H1 (cell line): ENCODE measurements at regions not wholly inside any gene's neighbourhood (a gene's known extent, or its start where the extent isn't known, plus 50 kb on each side); places are given as distances from the start of the nearest gene placed in this dataset.

Experiments used
- CTCF ChIA-PET: fragments of 300-600 bp; sonication (Branson Sonifier 250); formaldehyde crosslinking; loops from one replicate; lab custom pipeline; 2021; ENCODE audit not compliant: partially characterized antibody; lab: Charles Lee
- POLR2A ChIA-PET: fragments of 300-600 bp; sonication (Branson Sonifier 250); formaldehyde crosslinking; loops from one replicate; lab custom pipeline; 2021; ENCODE audit warnings: inconsistent platforms; ENCODE audit not compliant: partially characterized antibody; lab: Charles Lee
- DNase-seq, 2 experiments: peaks; one replicate each; pipeline versions ENCODE4 v3.0.0 to v3.0.0-alpha.2; 2010 to 2022; ENCODE audit warnings: low spot score in 2 of 2, low read depth in 1 of 2, mixed read lengths in 1 of 2
- FAIRE-seq: peaks from 2 replicates; lab custom pipeline; 2011; peaks lifted over from hg19 to GRCh38; lab: Jason Lieb, UNC
- H2AFZ ChIP-seq: 2 replicates; pipeline ENCODE4 v1.8.1; 2012; ENCODE audit warnings: low read length, inconsistent platforms
- H2AK5ac ChIP-seq: 2 replicates; pipeline ENCODE4 v1.6.1; 2013; ENCODE audit warnings: low read depth, low read length
- H2BK120ac ChIP-seq: replicated peaks from 2 replicates; pipeline ENCODE3; 2013; ENCODE audit warnings: low read depth, low read length, inconsistent platforms
- H2BK12ac ChIP-seq: 2 replicates; pipeline ENCODE4 v1.6.1; 2013; ENCODE audit warnings: low read depth, low read length
- H2BK15ac ChIP-seq: 2 replicates; pipeline ENCODE4 v1.6.1; 2013; ENCODE audit warnings: low read length
- H2BK20ac ChIP-seq: 2 replicates; pipeline ENCODE4 v1.6.1; 2013; ENCODE audit warnings: low read length
- H2BK5ac ChIP-seq: 2 replicates; pipeline ENCODE4 v1.6.1; 2013; ENCODE audit warnings: low read depth, low read length
- H3K14ac ChIP-seq: 2 replicates; pipeline ENCODE4 v1.6.1; 2013; ENCODE audit warnings: inconsistent platforms; ENCODE audit not compliant: insufficient read length
- H3K18ac ChIP-seq: 2 replicates; pipeline ENCODE4 v1.6.1; 2013; ENCODE audit warnings: low read length; ENCODE audit errors: extremely low read depth
- H3K23ac ChIP-seq: 2 replicates; pipeline ENCODE4 v1.6.1; 2013; ENCODE audit warnings: inconsistent platforms; ENCODE audit not compliant: insufficient read length
- H3K23me2 ChIP-seq: 2 replicates; pipeline ENCODE4 v1.6.1; 2013; ENCODE audit warnings: low read depth, low read length
- H3K27ac ChIP-seq: 2 replicates; pipeline ENCODE4 v1.6.1; 2011; ENCODE audit warnings: low read depth, low read length, inconsistent platforms
- H3K27me3 ChIP-seq, 4 experiments: replicated peaks in 1 of 4; 1 replicate in 1 of 4; 2 replicates in 3 of 4; pipeline versions ENCODE4 v1.6.1 to v1.8.1; 2011 to 2013; ENCODE audit warnings: low read length in 3 of 4, mild to moderate bottlenecking in 3 of 4, inconsistent platforms in 2 of 4, mixed read lengths in 2 of 4, moderate library complexity in 1 of 4; ENCODE audit not compliant: control insufficient read depth in 3 of 4, insufficient read depth in 3 of 4; ENCODE audit errors: extremely low read depth in 1 of 4
- H3K36me3 ChIP-seq, 4 experiments: 2 replicates each; pipeline versions ENCODE4 v1.6.1 to v1.8.1; 2011 to 2013; ENCODE audit warnings: mild to moderate bottlenecking in 4 of 4, low read length in 3 of 4, moderate library complexity in 2 of 4, control low read depth in 1 of 4, inconsistent platforms in 1 of 4; ENCODE audit not compliant: insufficient read depth in 4 of 4, control insufficient read depth in 2 of 4
- H3K4ac ChIP-seq: replicated peaks from 2 replicates; pipeline ENCODE3; 2013; ENCODE audit warnings: low read length, low read depth, mixed read lengths, inconsistent platforms; ENCODE audit not compliant: insufficient read length
- H3K4me1 ChIP-seq, 4 experiments: replicated peaks in 1 of 4; 1 replicate in 1 of 4; 2 replicates in 3 of 4; pipeline versions ENCODE4 v1.6.1 to v1.8.1; 2011 to 2013; ENCODE audit warnings: low read length in 3 of 4, inconsistent platforms in 2 of 4, mixed read lengths in 1 of 4; ENCODE audit not compliant: insufficient read depth in 4 of 4, control insufficient read depth in 3 of 4
- H3K4me2 ChIP-seq, 2 experiments: 2 replicates each; pipeline versions ENCODE4 v1.6.1 to v1.8.1; 2011 to 2013; ENCODE audit warnings: low read depth in 2 of 2, low read length in 2 of 2, control low read depth in 1 of 2, inconsistent platforms in 1 of 2, mild to moderate bottlenecking in 1 of 2; ENCODE audit not compliant: insufficient read depth in 1 of 2
- H3K4me3 ChIP-seq, 4 experiments: fragments of 200-600, 300-600 bp in 1 of 4; sonication (generic), shearing (Covaris generic), sonication (Bioruptor Twin) in 1 of 4; 2 replicates each; pipeline versions ENCODE4 v1.5.1 to v1.8.1; 2011 to 2016; ENCODE audit warnings: low read length in 4 of 4, low read depth in 3 of 4, control low read depth in 2 of 4, inconsistent platforms in 2 of 4, mild to moderate bottlenecking in 2 of 4, mixed read lengths in 1 of 4, moderate library complexity in 1 of 4; ENCODE audit not compliant: insufficient read depth in 2 of 4; ENCODE audit errors: extremely low read depth in 1 of 4
- H3K56ac ChIP-seq: replicated peaks from 2 replicates; pipeline ENCODE3; 2013; ENCODE audit warnings: low read depth, mild to moderate bottlenecking, mixed read lengths, low read length, inconsistent platforms; ENCODE audit not compliant: insufficient read length
- H3K79me1 ChIP-seq: 2 replicates; pipeline ENCODE4 v1.6.1; 2013; ENCODE audit warnings: low read depth, low read length, control low read depth
- H3K79me2 ChIP-seq, 2 experiments: 2 replicates each; pipeline versions ENCODE4 v1.6.1 to v1.8.1; 2012 to 2013; ENCODE audit warnings: low read length in 2 of 2, mild to moderate bottlenecking in 2 of 2, inconsistent platforms in 1 of 2; ENCODE audit not compliant: insufficient read depth in 2 of 2, control insufficient read depth in 1 of 2
- H3K9ac ChIP-seq, 4 experiments: replicated peaks in 1 of 4; 1 replicate in 1 of 4; 2 replicates in 3 of 4; pipeline versions ENCODE4 v1.6.1 to v1.8.1; 2011 to 2013; ENCODE audit warnings: low read depth in 3 of 4, low read length in 3 of 4, control low read depth in 2 of 4, mild to moderate bottlenecking in 2 of 4, moderate library complexity in 2 of 4, inconsistent platforms in 1 of 4; ENCODE audit errors: extremely low read depth in 1 of 4
- H3K9me3 ChIP-seq, 2 experiments: 2 replicates each; pipeline versions ENCODE4 v1.6.1 to v1.8.1; 2012 to 2013; ENCODE audit warnings: mild to moderate bottlenecking in 2 of 2, moderate library complexity in 2 of 2, control low read depth in 1 of 2, inconsistent platforms in 1 of 2, low read depth in 1 of 2, low read length in 1 of 2, mixed read lengths in 1 of 2; ENCODE audit not compliant: insufficient read depth in 2 of 2
- H4K20me1 ChIP-seq, 2 experiments: replicated peaks in 1 of 2; 2 replicates each; pipeline versions ENCODE3 to v1.8.1; 2011 to 2013; ENCODE audit warnings: inconsistent platforms in 2 of 2, low read length in 2 of 2, mild to moderate bottlenecking in 1 of 2; ENCODE audit not compliant: insufficient read depth in 2 of 2, control insufficient read depth in 1 of 2
- H4K5ac ChIP-seq: 2 replicates; pipeline ENCODE4 v1.6.1; 2013; ENCODE audit warnings: low read length, low read depth, mixed read lengths, inconsistent platforms; ENCODE audit not compliant: insufficient read length
- H4K8ac ChIP-seq: 2 replicates; pipeline ENCODE4 v1.8.0; 2013; ENCODE audit warnings: mild to moderate bottlenecking, moderate library complexity, low read length, inconsistent platforms; ENCODE audit not compliant: insufficient read depth; ENCODE audit errors: extremely low read depth
- H4K91ac ChIP-seq: replicated peaks from 2 replicates; pipeline ENCODE3; 2013; ENCODE audit warnings: low read length, mixed read lengths, inconsistent platforms; ENCODE audit not compliant: insufficient read length
- CBX5 ChIP-seq: fragments of 300-800, 300-1000 bp; sonication (generic); IDR thresholded peaks from 2 replicates; pipeline ENCODE4 v1.7.1; 2016; ENCODE audit warnings: antibody characterized with exemption, low read length, low read depth
- CBX8 ChIP-seq: fragments of 300-800, 300-1000 bp; sonication (generic); IDR thresholded peaks from 2 replicates; pipeline ENCODE4 v1.7.1; 2016; ENCODE audit warnings: low read depth, low read length, borderline replicate concordance
- CTBP2 ChIP-seq: IDR thresholded peaks from 2 replicates; pipeline ENCODE4 v1.7.0; 2011; ENCODE audit warnings: borderline replicate concordance, mild to moderate bottlenecking, moderate library complexity, mixed read lengths, low read length; ENCODE audit not compliant: insufficient read depth, insufficient read length
- GTF2F1 ChIP-seq: IDR thresholded peaks from 2 replicates; pipeline ENCODE4 v1.6.1; 2012; ENCODE audit warnings: low read depth, low read length, improper control_type of control experiment, borderline replicate concordance
- JUN ChIP-seq: IDR thresholded peaks from 2 replicates; pipeline ENCODE4 v1.6.1; 2011; ENCODE audit warnings: low read depth, mild to moderate bottlenecking, improper control_type of control experiment, low read length
- POLR2AphosphoS5 ChIP-seq: IDR thresholded peaks from 2 replicates; pipeline ENCODE4 v1.6.1; 2011; ENCODE audit warnings: low read depth, low read length
- RBBP5 ChIP-seq: IDR thresholded peaks from 2 replicates; pipeline ENCODE4 v1.7.1; 2012; ENCODE audit warnings: low read depth, mild to moderate bottlenecking, inconsistent platforms, low read length, moderate library complexity, borderline replicate concordance
- SP4 ChIP-seq: IDR thresholded peaks from 2 replicates; pipeline ENCODE4 v1.6.1; 2012; ENCODE audit warnings: low read length, inconsistent platforms
- TBP ChIP-seq: IDR thresholded peaks from 2 replicates; pipeline ENCODE4 v1.6.1; 2011; ENCODE audit warnings: low read depth, low read length, improper control_type of control experiment
- TCF12 ChIP-seq: IDR thresholded peaks from 2 replicates; pipeline ENCODE4 v1.6.1; 2011; ENCODE audit warnings: low read depth, mild to moderate bottlenecking, low read length
- WGBS, 2 experiments: shearing (Covaris generic) in 1 of 2; methylation state at CpG; one replicate each; pipeline versions ENCODE4 v1.1.6 to v1.1.7; 2013 to 2015; ENCODE audit warnings: low lambda C conversion rate in 2 of 2, mixed read lengths in 2 of 2, inconsistent platforms in 1 of 2, low coverage in 1 of 2, missing lambda C conversion rate in 1 of 2; ENCODE audit not compliant: insufficient replicate concordance in 2 of 2, insufficient coverage in 1 of 2, insufficient read length in 1 of 2; ENCODE audit errors: extremely low coverage in 1 of 2, missing lambda C conversion rate in 1 of 2; 5-methylcytosine and 5-hydroxymethylcytosine counted together

- no peak for TF ChIP-seq JUN
- TF ChIP-seq POLR2AphosphoS5: no peak
- no peak for TF ChIP-seq RBBP5
- no peak for TF ChIP-seq GTF2F1
- no peak for TF ChIP-seq TBP
- TF ChIP-seq SP4: no peak
- no peak for TF ChIP-seq CBX5
- no peak for TF ChIP-seq CTBP2
- no peak for TF ChIP-seq TCF12
- no peak for TF ChIP-seq CBX8
- H3K4me1 ChIP-seq: no peaks in the 10 kb centered on the region
- no peak overlapping the region for H4K91ac ChIP-seq
- POLR2A ChIA-PET: no interaction called here
- H3K23ac ChIP-seq: no peak overlapping the region
- H2BK120ac ChIP-seq: no peak overlapping the region
- no peak for DNase-seq
- no peaks in the 10 kb centered on the region for H3K36me3 ChIP-seq
- H3K18ac ChIP-seq: no peak overlapping the region
- no peaks in the 10 kb centered on the region for H3K27me3 ChIP-seq
- no peaks in the 10 kb centered on the region for H3K9me3 ChIP-seq
- no peak overlapping the region for H2AK5ac ChIP-seq
- H2AFZ ChIP-seq: no peak overlapping the region
- no peak overlapping the region for H2BK20ac ChIP-seq
- H4K5ac ChIP-seq: no peak overlapping the region
- H3K14ac ChIP-seq: no peak overlapping the region
- H4K8ac ChIP-seq: peak overlapping the region; percentile 41
- H3K4ac ChIP-seq: no peak overlapping the region
- no peak overlapping the region for H2BK12ac ChIP-seq
- no peak for FAIRE-seq
- WGBS, 2 experiments: 95% methylated on average over 17 of the region's 17 CpGs; no CpG with 5 or more reads in 1 of the 2 experiments
- no peaks in the 10 kb centered on the region for H3K79me2 ChIP-seq
- no peak overlapping the region for H3K4me3 ChIP-seq
- H3K27ac ChIP-seq: no peak overlapping the region
- H3K4me2 ChIP-seq: no peak overlapping the region
- H4K20me1 ChIP-seq: no peaks in the 10 kb centered on the region
- CTCF ChIA-PET: no interaction called here
- H2BK15ac ChIP-seq: no peak overlapping the region
- no peaks in the 10 kb centered on the region for H3K79me1 ChIP-seq
- no peak overlapping the region for H3K56ac ChIP-seq
- no peak overlapping the region for H3K9ac ChIP-seq
- H3K23me2 ChIP-seq: no peaks in the 10 kb centered on the region
- no peak overlapping the region for H2BK5ac ChIP-seq
Observed at GRCh38 chr4:133450813-133451212, 301.7 kb downstream of the PCDH10 start.
